GM19043 (cell line): ENCODE measurements at regions not wholly inside any gene's neighbourhood (a gene's known extent, or its start where the extent isn't known, plus 50 kb on each side); places are given as distances from the start of the nearest gene placed in this dataset.

ENCODE experiments used
- ATAC-seq: cut with Tn5 transposase; IDR thresholded peaks from one replicate; pipeline ENCODE4 v1.9.1; 2021; ENCODE audit warnings: low read depth; ENCODE audit not compliant: unreplicated experiment

GRCh38 chr3:23100106-23100505, 103.0 kb upstream of the UBE2E2 start:
- ATAC-seq, result no peak

GRCh38 chr3:23103764-23104163, 99.4 kb upstream of the UBE2E2 start:
- no peak for ATAC-seq

GRCh38 chr3:23105048-23105447, 98.1 kb upstream of the UBE2E2 start:
- no peak for ATAC-seq

GRCh38 chr3:23106666-23107065, 96.5 kb upstream of the UBE2E2 start:
- no peak for ATAC-seq

GRCh38 chr3:23107221-23107620, 95.9 kb upstream of the UBE2E2 start:
- no peak for ATAC-seq

- no peak for ATAC-seq
Measured at GRCh38 chr3:23108451-23109057, 94.6 kb upstream of the UBE2E2 start.

- no peak for ATAC-seq
Measured at GRCh38 chr3:23111286-23111685, 91.8 kb upstream of the UBE2E2 start.

- no peak for ATAC-seq
Measured at GRCh38 chr3:23111797-23112196, 91.3 kb upstream of the UBE2E2 start.

- no peak for ATAC-seq
Measured at GRCh38 chr3:23112491-23112890, 90.6 kb upstream of the UBE2E2 start.

- no peak for ATAC-seq
Measured at GRCh38 chr3:23113455-23114171, 89.5 kb upstream of the UBE2E2 start.

- no peak for ATAC-seq
Measured at GRCh38 chr3:23114432-23114831, 88.7 kb upstream of the UBE2E2 start.

GRCh38 chr3:23115171-23115877, 87.8 kb upstream of the UBE2E2 start:
- ATAC-seq, result no peak

GRCh38 chr3:23116081-23116837, 86.9 kb upstream of the UBE2E2 start:
- no peak for ATAC-seq

- no peak for ATAC-seq
Measured at GRCh38 chr3:23117856-23118255, 85.3 kb upstream of the UBE2E2 start.

GRCh38 chr3:23127196-23127595, 75.9 kb upstream of the UBE2E2 start:
- ATAC-seq, result no peak

- ATAC-seq, result no peak
Measured at GRCh38 chr3:23128655-23129054, 74.5 kb upstream of the UBE2E2 start.

- no peak for ATAC-seq
Measured at GRCh38 chr3:23129117-23129516, 74.0 kb upstream of the UBE2E2 start.

- no peak for ATAC-seq
Measured at GRCh38 chr3:23129817-23130216, 73.3 kb upstream of the UBE2E2 start.

GRCh38 chr3:23130406-23130805, 72.7 kb upstream of the UBE2E2 start:
- ATAC-seq, result no peak

- ATAC-seq, result no peak
Measured at GRCh38 chr3:23135026-23135785, 67.9 kb upstream of the UBE2E2 start.
